HCT116 (cell line): ENCODE measurements at regions not wholly inside any gene's neighbourhood (a gene's known extent, or its start where the extent isn't known, plus 50 kb on each side); places are given as distances from the start of the nearest gene placed in this dataset.

ENCODE experiments used
- ATAC-seq: fragments of 200-7000 bp; cut with Tn5 transposase; 2 replicates; pipeline ENCODE4 v1.9.1; 2020; ENCODE audit warnings: mild to moderate bottlenecking, moderate library complexity
- BruUV-seq: library from RNA; stranded (reverse); fragments of 400-500 nt; replicated peaks from 2 replicates; lab custom pipeline; 2021; lab: Mats Ljungman, UMichigan
- CTCF ChIA-PET: fragments of 300-600 bp; sonication (Branson Sonifier 250); formaldehyde crosslinking; loops from one replicate; lab custom pipeline; 2021; ENCODE audit warnings: antibody characterized with exemption; lab: Charles Lee
- POLR2A ChIA-PET: fragments of 300-600, 350-600 bp; sonication (Branson Sonifier 250); formaldehyde crosslinking; loops from one replicate; lab custom pipeline; 2021; ENCODE audit warnings: antibody characterized with exemption; lab: Charles Lee
- RAD21 ChIA-PET, 2 experiments: fragments of 300-600 bp; sonication (Branson Sonifier 250); formaldehyde crosslinking; loops; one replicate each; lab custom pipeline; 2023; ENCODE audit warnings: low total read pairs in 2 of 2; ENCODE audit not compliant: uncharacterized antibody in 2 of 2, unreplicated experiment in 2 of 2, low non-redundant PET in 1 of 2; lab: Charles Lee
- DNase-seq: peaks from one replicate; pipeline ENCODE4 v3.0.0-alpha.2; 2010; ENCODE audit warnings: low read depth, low spot score
- H2AFZ ChIP-seq: fragments of 200-600 bp; shearing (Covaris generic), sonication (generic); 2 replicates; pipeline ENCODE4 v1.6.1; 2017; ENCODE audit warnings: low read depth, mixed run types, mixed read lengths, antibody characterized with exemption, low read length; ENCODE audit not compliant: poor library complexity, severe bottlenecking
- H3K27ac ChIP-seq: 2 replicates; pipeline ENCODE4 v1.5.1; 2012; ENCODE audit warnings: low read depth, low read length
- H3K27me3 ChIP-seq: fragments of 200-600 bp; sonication (generic); 2 replicates; pipeline ENCODE4 v1.6.1; 2016; ENCODE audit warnings: mixed run types, low read length, mixed read lengths; ENCODE audit not compliant: insufficient read depth
- H3K36me3 ChIP-seq, 2 experiments: fragments of 200-500 bp in 1 of 2; fragments of 200-600 bp in 1 of 2; sonication (Bioruptor generic) in 1 of 2; sonication (generic) in 1 of 2; 2 replicates each; pipeline versions ENCODE4 v1.5.1 to v1.6.1; 2014 to 2016; ENCODE audit warnings: low read length in 2 of 2, inconsistent platforms in 1 of 2, mixed read lengths in 1 of 2, mixed run types in 1 of 2; ENCODE audit not compliant: insufficient read depth in 2 of 2, control insufficient read depth in 1 of 2
- H3K4me1 ChIP-seq, 2 experiments: fragments of 200-600 bp in 1 of 2; sonication (generic) in 1 of 2; 2 replicates each; pipeline versions ENCODE4 v1.5.1 to v1.6.1; 2012 to 2017; ENCODE audit warnings: low read length in 2 of 2, inconsistent platforms in 1 of 2, mild to moderate bottlenecking in 1 of 2, mixed read lengths in 1 of 2, mixed run types in 1 of 2, moderate library complexity in 1 of 2; ENCODE audit not compliant: insufficient read depth in 2 of 2, control insufficient read depth in 1 of 2
- H3K4me2 ChIP-seq: fragments of 200-600 bp; sonication (generic); 2 replicates; pipeline ENCODE4 v1.6.1; 2017; ENCODE audit warnings: mixed run types, low read length, mixed read lengths
- H3K4me3 ChIP-seq, 2 experiments: fragments of 200-600 bp in 1 of 2; sonication (generic) in 1 of 2; replicated peaks in 1 of 2; 2 replicates each; pipeline ENCODE4 v1.5.1; 2011 to 2016; ENCODE audit warnings: low read length in 2 of 2, control low read depth in 1 of 2, low read depth in 1 of 2, mild to moderate bottlenecking in 1 of 2, mixed read lengths in 1 of 2, mixed run types in 1 of 2
- H3K79me2 ChIP-seq: fragments of 200-600 bp; sonication (generic); 2 replicates; pipeline ENCODE4 v1.6.1; 2017; ENCODE audit warnings: mild to moderate bottlenecking, mixed run types, low read length, moderate library complexity, mixed read lengths; ENCODE audit not compliant: insufficient read depth
- H3K9ac ChIP-seq: fragments of 200-600 bp; sonication (generic); 2 replicates; pipeline ENCODE4 v1.6.1; 2016; ENCODE audit warnings: low read length, mixed read lengths
- H3K9me2 ChIP-seq: fragments of 200-600 bp; sonication (generic), shearing (Covaris generic); 2 replicates; pipeline ENCODE4 v1.6.1; 2017; ENCODE audit warnings: mixed run types, mild to moderate bottlenecking, moderate library complexity; ENCODE audit not compliant: insufficient read depth
- H3K9me3 ChIP-seq, 2 experiments: fragments of 200-500 bp in 1 of 2; fragments of 200-600 bp in 1 of 2; sonication (Bioruptor generic) in 1 of 2; sonication (generic) in 1 of 2; 2 replicates each; pipeline ENCODE4 v1.6.1; 2014 to 2017; ENCODE audit warnings: low read length in 2 of 2, mixed read lengths in 2 of 2, inconsistent platforms in 1 of 2, low read depth in 1 of 2, mild to moderate bottlenecking in 1 of 2, mixed run types in 1 of 2, moderate library complexity in 1 of 2; ENCODE audit not compliant: control insufficient read depth in 1 of 2, insufficient read depth in 1 of 2
- H4K20me1 ChIP-seq: fragments of 200-600 bp; sonication (generic), shearing (Covaris generic); 2 replicates; pipeline ENCODE4 v1.6.1; 2017; ENCODE audit warnings: mixed run types, mild to moderate bottlenecking, moderate library complexity; ENCODE audit not compliant: insufficient read depth
- CEBPB ChIP-seq: IDR thresholded peaks from 2 replicates; pipeline ENCODE4 v1.6.1; 2012; ENCODE audit warnings: low read depth
- EGR1 ChIP-seq: IDR thresholded peaks from 2 replicates; pipeline ENCODE4 v1.6.1; 2012; ENCODE audit warnings: low read depth
- ELF1 ChIP-seq: IDR thresholded peaks from 2 replicates; pipeline ENCODE4 v1.6.1; 2012; ENCODE audit warnings: low read depth, borderline replicate concordance
- EZH2phosphoT487 ChIP-seq: fragments of 200-600 bp; IDR thresholded peaks from 2 replicates; pipeline ENCODE4 v1.6.1; 2018; ENCODE audit warnings: antibody characterized with exemption, borderline replicate concordance
- FOSL1 ChIP-seq: IDR thresholded peaks from 2 replicates; pipeline ENCODE4 v1.6.1; 2012; ENCODE audit warnings: low read depth
- JUND ChIP-seq: IDR thresholded peaks from 2 replicates; pipeline ENCODE4 v1.6.1; 2012
- POLR2A ChIP-seq: IDR thresholded peaks from 2 replicates; pipeline ENCODE4 v1.7.0; 2011; ENCODE audit warnings: borderline replicate concordance; ENCODE audit not compliant: insufficient read depth, insufficient read length; ENCODE audit errors: extremely low read depth
- POLR2AphosphoS5 ChIP-seq: IDR thresholded peaks from 2 replicates; pipeline ENCODE4 v1.6.1; 2011; ENCODE audit warnings: mild to moderate bottlenecking, low read depth, low read length, moderate library complexity
- RAD21 ChIP-seq: IDR thresholded peaks from 2 replicates; pipeline ENCODE4 v1.6.1; 2012; ENCODE audit warnings: low read depth, mild to moderate bottlenecking
- SP1 ChIP-seq: IDR thresholded peaks from 2 replicates; pipeline ENCODE4 v1.6.1; 2012; ENCODE audit warnings: low read depth
- SRF ChIP-seq: IDR thresholded peaks from 2 replicates; pipeline ENCODE4 v1.6.1; 2012; ENCODE audit warnings: low read depth
- YY1 ChIP-seq: IDR thresholded peaks from 2 replicates; pipeline ENCODE4 v1.6.1; 2011; ENCODE audit warnings: low read length, low read depth, moderate library complexity, mild to moderate bottlenecking; ENCODE audit not compliant: insufficient replicate concordance; ENCODE audit errors: extremely low read depth
- ZFX ChIP-seq: fragments of 450-650 bp; IDR thresholded peaks from 2 replicates; pipeline ENCODE4 v1.6.1; 2017
- intact Hi-C: fragments of 100-400 bp; cut with micrococcal nuclease; formaldehyde crosslinking; loops from 2 replicates; pipeline ENCODE4 v1.10.0; 2022
- TF ChIP-seq, protein P1 (sequence below), 3 experiments: fragments of 200-600 bp in 1 of 3; sonication (generic) in 1 of 3; IDR thresholded peaks in 2 of 3; conservative IDR thresholded peaks in 1 of 3; 2 replicates each; pipeline ENCODE4 v1.5.1; 2012 to 2017; ENCODE audit warnings: low read depth in 2 of 3, low read length in 2 of 3, antibody characterized with exemption in 1 of 3, borderline replicate concordance in 1 of 3, control low read depth in 1 of 3, mild to moderate bottlenecking in 1 of 3, mixed read lengths in 1 of 3, mixed run types in 1 of 3, moderate library complexity in 1 of 3; ENCODE audit not compliant: insufficient read depth in 1 of 3

DNA sequence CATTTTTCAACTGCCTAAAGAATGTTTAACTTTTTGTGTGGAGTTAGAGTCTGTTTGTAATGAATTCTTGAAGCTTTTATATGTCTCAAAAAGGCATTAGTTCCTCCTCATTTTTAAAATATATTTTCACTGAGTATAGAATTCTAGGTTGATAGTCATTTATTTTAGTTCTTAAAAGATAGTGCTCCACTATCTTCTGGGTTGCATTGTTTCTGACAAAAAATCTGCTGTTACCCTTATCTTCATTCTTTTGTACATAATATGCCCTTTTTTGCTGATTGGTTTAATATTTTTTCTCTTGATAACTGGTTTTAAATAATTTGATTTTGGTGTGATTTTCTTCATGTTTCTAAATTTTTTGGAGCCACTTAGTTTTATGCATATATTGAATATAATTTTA is 754.7 kb upstream of the GYPC start:
- Histone ChIP-seq H4K20me1 (no peaks in the 10 kb centered on the region), H3K27me3 (no peaks in the 10 kb centered on the region), H3K4me3 (no peak overlapping the region), H3K79me2 (no peaks in the 10 kb centered on the region), H3K36me3 (no peaks in the 10 kb centered on the region; a peak in 1 of 4 replicates), H3K4me2 (no peak overlapping the region), H3K9me3 (peaks cover 23 to 25% of the 10 kb centered on the region in 2 experiments; a peak in 2 of 4 replicates), H2AFZ (no peak overlapping the region), H3K9me2 (no peaks in the 10 kb centered on the region), H3K4me1 (no peaks in the 10 kb centered on the region), H3K27ac (no peak overlapping the region), H3K9ac (no peak overlapping the region)
- no TSS peak for BruUV-seq
- TF ChIP-seq SRF (no peak), FOSL1 (no peak), CEBPB (no peak), ZFX (no peak), ELF1 (no peak), SP1 (no peak), EZH2phosphoT487 (no peak), JUND (no peak), YY1 (no peak), POLR2AphosphoS5 (no peak), EGR1 (no peak), RAD21 (no peak), POLR2A (no peak)
- TF ChIP-seq, protein P1, sequence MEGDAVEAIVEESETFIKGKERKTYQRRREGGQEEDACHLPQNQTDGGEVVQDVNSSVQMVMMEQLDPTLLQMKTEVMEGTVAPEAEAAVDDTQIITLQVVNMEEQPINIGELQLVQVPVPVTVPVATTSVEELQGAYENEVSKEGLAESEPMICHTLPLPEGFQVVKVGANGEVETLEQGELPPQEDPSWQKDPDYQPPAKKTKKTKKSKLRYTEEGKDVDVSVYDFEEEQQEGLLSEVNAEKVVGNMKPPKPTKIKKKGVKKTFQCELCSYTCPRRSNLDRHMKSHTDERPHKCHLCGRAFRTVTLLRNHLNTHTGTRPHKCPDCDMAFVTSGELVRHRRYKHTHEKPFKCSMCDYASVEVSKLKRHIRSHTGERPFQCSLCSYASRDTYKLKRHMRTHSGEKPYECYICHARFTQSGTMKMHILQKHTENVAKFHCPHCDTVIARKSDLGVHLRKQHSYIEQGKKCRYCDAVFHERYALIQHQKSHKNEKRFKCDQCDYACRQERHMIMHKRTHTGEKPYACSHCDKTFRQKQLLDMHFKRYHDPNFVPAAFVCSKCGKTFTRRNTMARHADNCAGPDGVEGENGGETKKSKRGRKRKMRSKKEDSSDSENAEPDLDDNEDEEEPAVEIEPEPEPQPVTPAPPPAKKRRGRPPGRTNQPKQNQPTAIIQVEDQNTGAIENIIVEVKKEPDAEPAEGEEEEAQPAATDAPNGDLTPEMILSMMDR (IDR thresholded peaks at IDR 0.05 in 2 of 3, conservative IDR thresholded peaks at IDR 0.05 in 1 of 3; ENCODE audit: borderline replicate concordance in 1 of 3, insufficient read depth in 1 of 3, low read depth in 2 of 3, low read length in 2 of 3) = no peak
- POLR2A ChIA-PET = no interaction called here
- CTCF ChIA-PET = no interaction called here
- no peak for DNase-seq
- RAD21 ChIA-PET = no interaction called here
- ATAC-seq = no peak
- intact Hi-C loops = no loop called here
